Uterus (tissue), 3 donors: ENCODE measurements at regions not wholly inside any gene's neighbourhood (a gene's known extent, or its start where the extent isn't known, plus 50 kb on each side); places are given as distances from the start of the nearest gene placed in this dataset.

Experiments used
- DNase-seq, 2 donors: peaks; one replicate each; pipeline ENCODE4 v3.0.0-alpha.2; 2019 to 2020
- H3K27ac ChIP-seq, 2 donors: fragments of 200-600 bp; sonication (generic); 1 replicate in 1 of 2; 2 replicates in 1 of 2; pipeline ENCODE4 v1.5.1; 2016 to 2018
- H3K27me3 ChIP-seq, 2 donors: fragments of 200-600 bp; sonication (generic); one replicate each; pipeline ENCODE4 v1.5.1; 2018 to 2019; ENCODE audit warnings: control low read depth in 1 of 2
- H3K36me3 ChIP-seq, 2 donors: fragments of 200-600 bp; sonication (generic); one replicate each; pipeline ENCODE4 v1.5.1; 2019; ENCODE audit warnings: control low read depth in 1 of 2
- H3K4me1 ChIP-seq, 2 donors: fragments of 200-600 bp; sonication (generic); one replicate each; pipeline ENCODE4 v1.5.1; 2018 to 2019; ENCODE audit warnings: control low read depth in 1 of 2
- H3K4me3 ChIP-seq, 2 donors: fragments of 200-600 bp; sonication (generic); 1 replicate in 1 of 2; 2 replicates in 1 of 2; pipeline ENCODE4 v1.5.1; 2018 to 2019; ENCODE audit warnings: mild to moderate bottlenecking in 1 of 2
- H3K9me3 ChIP-seq, 2 donors: fragments of 200-600 bp; sonication (generic); one replicate each; pipeline ENCODE4 v1.5.1; 2019; ENCODE audit warnings: control low read depth in 1 of 2
- POLR2A ChIP-seq, 2 donors: fragments of 450-650 bp; IDR thresholded peaks; one replicate each; pipeline ENCODE4 v1.6.1; 2016; ENCODE audit warnings: antibody characterized with exemption in 2 of 2, mild to moderate bottlenecking in 1 of 2, moderate library complexity in 1 of 2
- intact Hi-C: fragments of 100-400 bp; cut with DNase I; formaldehyde crosslinking; loops from one replicate; pipeline ENCODE4 v1.15.1; 2023; ENCODE audit warnings: low total_unique reads
- TF ChIP-seq, protein P1 (sequence below), 4 experiments: fragments of 200-600 bp in 2 of 4; fragments of 450-650 bp in 2 of 4; sonication (generic) in 2 of 4; IDR thresholded peaks; one replicate each; pipeline ENCODE4 v1.5.1; 2016 to 2019; ENCODE audit warnings: antibody characterized with exemption in 4 of 4, mild to moderate bottlenecking in 2 of 4, moderate library complexity in 1 of 4
- donor health status: DM: yes; HTN: yes; CAD: no.

DNA sequence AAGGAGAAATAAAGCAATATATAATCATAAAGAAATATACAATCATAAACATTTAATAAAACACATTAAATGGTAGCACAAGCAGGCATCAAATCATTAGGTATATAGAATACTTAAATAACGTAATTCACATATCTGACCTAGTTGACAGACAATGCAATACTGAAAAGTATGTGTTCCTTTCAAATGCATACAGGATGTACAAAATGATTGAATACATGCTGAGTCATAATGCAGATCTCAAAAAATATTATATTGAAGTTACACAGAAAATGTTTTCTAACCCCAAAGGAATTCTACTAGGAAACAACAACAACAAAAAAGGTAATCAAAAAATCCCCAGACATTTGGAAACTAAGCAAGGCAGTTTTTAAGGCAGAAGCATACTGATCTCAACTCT, 1072.0 kb upstream of the INTU start:
- Histone ChIP-seq H3K4me3 (no peak overlapping the region), H3K4me1 (no peaks in the 10 kb centered on the region), H3K27ac (no peak overlapping the region), H3K9me3 (no peaks in the 10 kb centered on the region), H3K36me3 (no peaks in the 10 kb centered on the region), H3K27me3 (no peaks in the 10 kb centered on the region)
- intact Hi-C loops: no loop called here
- no peak for TF ChIP-seq POLR2A (IDR thresholded peaks at IDR 0.05)
- TF ChIP-seq, protein P1, sequence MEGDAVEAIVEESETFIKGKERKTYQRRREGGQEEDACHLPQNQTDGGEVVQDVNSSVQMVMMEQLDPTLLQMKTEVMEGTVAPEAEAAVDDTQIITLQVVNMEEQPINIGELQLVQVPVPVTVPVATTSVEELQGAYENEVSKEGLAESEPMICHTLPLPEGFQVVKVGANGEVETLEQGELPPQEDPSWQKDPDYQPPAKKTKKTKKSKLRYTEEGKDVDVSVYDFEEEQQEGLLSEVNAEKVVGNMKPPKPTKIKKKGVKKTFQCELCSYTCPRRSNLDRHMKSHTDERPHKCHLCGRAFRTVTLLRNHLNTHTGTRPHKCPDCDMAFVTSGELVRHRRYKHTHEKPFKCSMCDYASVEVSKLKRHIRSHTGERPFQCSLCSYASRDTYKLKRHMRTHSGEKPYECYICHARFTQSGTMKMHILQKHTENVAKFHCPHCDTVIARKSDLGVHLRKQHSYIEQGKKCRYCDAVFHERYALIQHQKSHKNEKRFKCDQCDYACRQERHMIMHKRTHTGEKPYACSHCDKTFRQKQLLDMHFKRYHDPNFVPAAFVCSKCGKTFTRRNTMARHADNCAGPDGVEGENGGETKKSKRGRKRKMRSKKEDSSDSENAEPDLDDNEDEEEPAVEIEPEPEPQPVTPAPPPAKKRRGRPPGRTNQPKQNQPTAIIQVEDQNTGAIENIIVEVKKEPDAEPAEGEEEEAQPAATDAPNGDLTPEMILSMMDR (IDR thresholded peaks at IDR 0.05): no peak
- no peak for DNase-seq

DNA sequence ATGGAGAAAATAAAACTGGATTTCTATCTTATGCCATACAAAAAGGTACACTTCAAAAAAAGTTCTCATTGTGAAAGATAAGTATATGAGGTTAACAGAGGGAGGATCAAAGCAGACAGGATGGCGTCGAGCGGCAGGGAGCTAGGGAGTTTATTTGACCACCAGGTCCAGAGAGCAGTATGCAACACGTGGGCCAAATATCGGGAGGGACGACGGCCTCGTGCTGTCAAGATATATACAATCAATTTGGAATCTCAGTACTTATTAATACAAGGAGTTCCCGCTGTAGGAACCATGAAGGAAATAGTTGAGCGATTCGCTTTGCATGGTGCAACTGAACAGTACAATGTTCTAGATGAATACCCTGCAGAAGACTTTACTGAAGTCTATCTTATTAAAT, 1069.4 kb upstream of the INTU start:
- Histone ChIP-seq H3K27ac (no peak overlapping the region), H3K27me3 (no peaks in the 10 kb centered on the region), H3K4me1 (no peaks in the 10 kb centered on the region), H3K9me3 (no peaks in the 10 kb centered on the region), H3K4me3 (no peak overlapping the region), H3K36me3 (no peaks in the 10 kb centered on the region)
- intact Hi-C loops: no loop called here
- TF ChIP-seq, protein P1 (IDR thresholded peaks at IDR 0.05): no peak
- no peak for TF ChIP-seq POLR2A (IDR thresholded peaks at IDR 0.05)
- DNase-seq: no peak

DNA sequence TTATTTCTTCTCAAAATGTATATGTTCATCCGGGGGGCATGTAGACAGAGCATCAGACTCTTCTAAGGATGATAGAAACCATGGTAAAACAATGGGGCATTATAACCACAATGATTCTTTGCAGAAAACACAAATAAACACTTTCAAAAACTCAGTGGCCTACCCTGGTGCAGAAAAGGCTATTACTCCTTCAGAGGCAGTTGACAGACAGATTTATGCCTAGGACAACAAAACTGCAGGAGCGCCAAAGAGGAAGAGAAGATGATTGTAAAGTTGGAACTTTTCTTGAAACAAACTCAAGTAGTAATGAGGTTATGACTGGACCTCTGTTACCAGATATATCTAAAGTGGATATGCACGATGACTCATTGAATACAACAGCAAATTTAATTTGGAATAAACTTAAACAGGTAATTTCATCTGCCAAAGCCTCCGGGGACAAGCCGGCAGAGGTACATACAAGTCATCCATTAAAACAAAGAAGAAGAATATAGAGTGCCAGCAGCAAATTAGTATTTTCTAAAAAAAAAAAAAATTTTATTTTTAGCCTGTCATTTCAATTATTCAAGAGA, 1068.4 kb upstream of the INTU start:
- intact Hi-C loops: no loop called here
- no peaks in the 10 kb centered on the region for H3K4me1 ChIP-seq
- TF ChIP-seq, protein P1 (IDR thresholded peaks at IDR 0.05): no peak
- TF ChIP-seq POLR2A (IDR thresholded peaks at IDR 0.05): no peak
- H3K36me3 ChIP-seq: no peaks in the 10 kb centered on the region
- H3K9me3 ChIP-seq: no peaks in the 10 kb centered on the region
- H3K27me3 ChIP-seq: no peaks in the 10 kb centered on the region
- no peak for DNase-seq
- H3K4me3 ChIP-seq: no peak overlapping the region
- no peak overlapping the region for H3K27ac ChIP-seq

DNA sequence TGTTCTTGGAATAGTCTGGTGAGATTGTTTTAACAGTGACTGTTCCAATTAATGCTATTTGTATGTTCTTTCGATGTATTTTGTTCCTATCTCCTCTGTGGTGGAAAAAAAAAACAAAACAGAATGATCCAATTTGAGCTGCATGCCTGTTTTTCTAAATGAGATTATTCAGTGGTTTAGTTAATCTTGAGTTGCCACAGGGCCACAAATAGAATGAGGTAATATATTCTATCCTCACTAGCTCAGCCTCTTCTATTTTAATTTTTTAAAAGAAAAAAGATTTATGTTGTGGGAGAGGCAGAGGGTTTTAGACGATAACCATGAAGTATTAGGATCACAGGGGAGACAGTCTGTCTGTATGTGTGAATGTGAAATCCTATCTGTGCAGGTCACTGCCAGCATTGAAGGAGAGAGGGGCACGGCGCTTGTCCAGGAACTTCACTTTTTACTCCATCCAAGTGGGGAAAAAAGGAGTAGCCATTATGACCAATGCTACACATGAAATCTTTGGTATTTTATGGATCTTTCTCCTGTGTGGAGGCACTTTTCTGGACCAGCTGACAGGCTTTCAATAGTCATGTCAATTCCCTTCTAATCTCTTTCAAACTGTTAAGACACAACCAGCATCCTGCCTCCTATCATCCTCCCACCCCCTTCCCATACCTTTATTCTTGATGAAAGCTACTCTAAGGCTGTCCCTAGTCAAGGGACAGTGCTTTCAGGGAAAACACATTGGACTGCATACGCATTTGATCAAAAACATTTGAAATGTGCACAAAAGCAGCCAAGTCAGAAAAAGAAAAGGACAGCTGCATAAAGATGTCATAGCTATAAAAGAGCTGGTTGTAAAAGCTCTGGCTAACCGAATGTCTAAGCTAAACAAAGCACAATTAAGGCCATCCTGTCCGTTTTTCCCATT, 1063.8 kb upstream of the INTU start:
- TF ChIP-seq POLR2A (IDR thresholded peaks at IDR 0.05): no peak
- TF ChIP-seq, protein P1 (IDR thresholded peaks at IDR 0.05): no peak

DNA sequence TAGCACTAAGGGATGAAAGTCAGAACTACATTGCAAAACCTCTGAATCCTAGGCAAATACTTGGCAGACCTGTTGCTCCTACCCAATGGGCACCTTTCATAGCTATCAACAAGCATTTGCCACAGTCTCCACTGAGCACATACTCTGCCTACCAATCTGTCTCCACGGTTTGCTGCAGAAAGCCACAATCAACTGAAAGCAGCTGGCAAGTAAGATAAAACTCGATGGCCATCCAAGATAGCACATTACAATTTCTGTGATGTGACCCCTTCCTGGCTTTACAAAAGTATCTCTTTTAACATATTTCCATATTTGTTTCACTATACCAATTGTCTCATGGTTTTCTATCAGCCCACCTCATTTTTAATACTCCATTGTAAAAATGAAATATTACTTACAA, 1060.5 kb upstream of the INTU start:
- H3K27ac ChIP-seq: no peak overlapping the region
- H3K9me3 ChIP-seq: no peaks in the 10 kb centered on the region
- intact Hi-C loops: no loop called here
- TF ChIP-seq, protein P1 (IDR thresholded peaks at IDR 0.05): no peak
- TF ChIP-seq POLR2A (IDR thresholded peaks at IDR 0.05): no peak
- H3K27me3 ChIP-seq: no peaks in the 10 kb centered on the region
- H3K4me1 ChIP-seq: no peaks in the 10 kb centered on the region
- no peak for DNase-seq
- H3K4me3 ChIP-seq: no peak overlapping the region
- H3K36me3 ChIP-seq: no peaks in the 10 kb centered on the region

More for the DNA sequence above, 1063.8 kb upstream of the INTU start:
- H3K36me3 ChIP-seq: no peaks in the 10 kb centered on the region
- no peak for DNase-seq
- intact Hi-C loops: no loop called here
- H3K27ac ChIP-seq: no peak overlapping the region
- no peaks in the 10 kb centered on the region for H3K4me1 ChIP-seq
- H3K27me3 ChIP-seq: no peaks in the 10 kb centered on the region
- no peak overlapping the region for H3K4me3 ChIP-seq
- H3K9me3 ChIP-seq: no peaks in the 10 kb centered on the region
